Right ventricle myocardium inferior (tissue), 1 donor: ENCODE measurements at regions not wholly inside any gene's neighbourhood (a gene's known extent, or its start where the extent isn't known, plus 50 kb on each side); places are given as distances from the start of the nearest gene placed in this dataset.
"Not testable (repeated sequence)": the region's sequence is repeated elsewhere in the genome, so short reads cannot be mapped to it uniquely, and the experiment has no call there.

Experiments used
- ATAC-seq: fragments of 200-7000 bp; cut with Tn5 transposase; one replicate; pipeline ENCODE4 v1.9.1; 2020; ENCODE audit warnings: mild to moderate bottlenecking, moderate library complexity
- DNase-seq: peaks from one replicate; pipeline ENCODE4 v3.0.0; 2021; ENCODE audit errors: missing footprints
- intact Hi-C: fragments of 100-400 bp; cut with DNase I; formaldehyde crosslinking; loops from one replicate; pipeline ENCODE4 v1.11.0; 2022
- donor health status: DM: no; HTN: yes; CAD: no; lungs with severe emphysema.

- no peak for DNase-seq
- intact Hi-C loops = no loop called here
- ATAC-seq = no peak
Observed at GRCh38 chr13:104553896-104554295, 1487.7 kb upstream of the SLC10A2 start.

GRCh38 chr13:104553186-104553585 lies 1487.0 kb upstream of the SLC10A2 start:
- no peak for DNase-seq
- intact Hi-C loops = no loop called here
- ATAC-seq = no peak

- ATAC-seq = no peak
- intact Hi-C loops = no loop called here
- no peak for DNase-seq
Observed at GRCh38 chr13:104534847-104535246, 1468.6 kb upstream of the SLC10A2 start.

GRCh38 chr13:104532132-104532531 lies 1465.9 kb upstream of the SLC10A2 start:
- intact Hi-C loops = no loop called here
- DNase-seq (no peak), ATAC-seq (no peak)

GRCh38 chr13:104530741-104531140 lies 1464.5 kb upstream of the SLC10A2 start:
- no peak for DNase-seq
- intact Hi-C loops = no loop called here
- no peak for ATAC-seq

- intact Hi-C loops = no loop called here
- no peak for DNase-seq
- no peak for ATAC-seq
Observed at GRCh38 chr13:104526561-104526960, 1460.3 kb upstream of the SLC10A2 start.

GRCh38 chr13:104525467-104525866 lies 1459.2 kb upstream of the SLC10A2 start:
- DNase-seq (no peak), ATAC-seq (no peak)
- intact Hi-C loops = no loop called here

GRCh38 chr13:104522235-104523072 lies 1456.2 kb upstream of the SLC10A2 start:
- intact Hi-C loops = no loop called here
- peak; percentile 50 for ATAC-seq
- peak; percentile 53 for DNase-seq

- DNase-seq (no peak), ATAC-seq (no peak)
- intact Hi-C loops = no loop called here
Observed at GRCh38 chr13:104510422-104510821, 1444.2 kb upstream of the SLC10A2 start.

- ATAC-seq, DNase-seq, intact Hi-C loops: not testable (repeated sequence)
Observed at GRCh38 chr13:104493502-104493901, 1427.3 kb upstream of the SLC10A2 start.

- ATAC-seq (no peak), DNase-seq (no peak)
- intact Hi-C loops = no loop called here
Observed at GRCh38 chr13:104491916-104492315, 1425.7 kb upstream of the SLC10A2 start.

GRCh38 chr13:104487006-104487405 lies 1420.8 kb upstream of the SLC10A2 start:
- no peak for DNase-seq
- intact Hi-C loops = no loop called here
- ATAC-seq = no peak

- ATAC-seq (no peak), DNase-seq (no peak)
- intact Hi-C loops = no loop called here
Observed at GRCh38 chr13:104485571-104485970, 1419.4 kb upstream of the SLC10A2 start.

GRCh38 chr13:104483631-104484030 lies 1417.4 kb upstream of the SLC10A2 start:
- ATAC-seq (no peak), DNase-seq (no peak)
- intact Hi-C loops = no loop called here

GRCh38 chr13:104477261-104477660 lies 1411.0 kb upstream of the SLC10A2 start:
- intact Hi-C loops = no loop called here
- DNase-seq = no peak
- ATAC-seq = no peak

GRCh38 chr13:104473936-104474335 lies 1407.7 kb upstream of the SLC10A2 start:
- ATAC-seq (no peak), DNase-seq (no peak)
- intact Hi-C loops = no loop called here

- intact Hi-C loops = no loop called here
- ATAC-seq = no peak
- no peak for DNase-seq
Observed at GRCh38 chr13:104466016-104466415, 1399.8 kb upstream of the SLC10A2 start.

GRCh38 chr13:104461049-104461448 lies 1394.8 kb upstream of the SLC10A2 start:
- DNase-seq = no peak
- intact Hi-C loops = no loop called here
- no peak for ATAC-seq

GRCh38 chr13:104460554-104460953 lies 1394.3 kb upstream of the SLC10A2 start:
- ATAC-seq (no peak), DNase-seq (no peak)
- intact Hi-C loops = no loop called here

GRCh38 chr13:104450006-104450405 lies 1383.8 kb upstream of the SLC10A2 start:
- intact Hi-C loops = no loop called here
- DNase-seq = no peak
- no peak for ATAC-seq

GRCh38 chr13:104447348-104447747 lies 1381.1 kb upstream of the SLC10A2 start:
- ATAC-seq = no peak
- intact Hi-C loops = no loop called here
- DNase-seq = no peak
